Stimulated activated naive CD8-positive, alpha-beta T cell treated with anti-CD3 and anti-CD28 coated beads, Interleukin-15, amount 100 ng/mL, for 72 hours (primary cell): ENCODE measurements at regions not wholly inside any gene's neighbourhood (a gene's known extent, or its start where the extent isn't known, plus 50 kb on each side); places are given as distances from the start of the nearest gene placed in this dataset.

Experiments used
- ATAC-seq: fragments of 150-1000 bp; cut with Tn5 transposase; 2 replicates; pipeline ENCODE4 v1.10.0; 2021; ENCODE audit warnings: mild to moderate bottlenecking, moderate library complexity
- DNase-seq, 2 donors: peaks; one replicate each; pipeline ENCODE4 v3.0.0; 2021 to 2022
- H3K27ac Mint-ChIP-seq, 2 donors: one replicate each; pipeline ENCODE4 v1.8.0; 2022; ENCODE audit warnings: mild to moderate bottlenecking in 2 of 2, mixed read lengths in 2 of 2, moderate library complexity in 2 of 2
- H3K27me3 Mint-ChIP-seq: one replicate; pipeline ENCODE4 v1.8.0; 2022; ENCODE audit warnings: mixed read lengths
- H3K4me1 Mint-ChIP-seq: one replicate; pipeline ENCODE4 v1.8.0; 2022; ENCODE audit warnings: mild to moderate bottlenecking, mixed read lengths
- H3K4me3 Mint-ChIP-seq, 2 donors: one replicate each; pipeline ENCODE4 v1.8.0; 2022; ENCODE audit warnings: mild to moderate bottlenecking in 2 of 2, mixed read lengths in 2 of 2, moderate library complexity in 1 of 2
- H3K9me3 Mint-ChIP-seq, 2 donors: one replicate each; pipeline ENCODE4 v1.8.0; 2022; ENCODE audit warnings: mixed read lengths in 2 of 2

DNA sequence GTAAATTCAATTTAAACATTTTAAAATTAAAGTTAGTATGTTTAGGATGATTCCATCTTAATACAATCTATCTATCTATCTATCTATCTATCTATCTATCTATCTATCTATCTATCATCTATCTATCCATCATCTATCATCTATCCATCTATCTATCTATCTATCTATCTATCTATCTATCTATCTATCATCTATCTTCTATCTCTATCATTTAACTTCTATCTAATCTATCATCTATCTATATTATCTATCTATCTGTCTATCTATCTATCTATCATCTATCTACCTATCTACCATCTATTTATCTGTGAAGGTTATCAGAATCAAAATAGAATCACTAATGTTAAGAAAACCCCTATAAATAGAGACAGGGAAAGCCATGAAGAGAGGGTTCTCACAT is 78.3 kb downstream of the RAMP3 start:
- no peak for ATAC-seq
- Mint-ChIP-seq H3K9me3 (no peaks in the 10 kb centered on the region), H3K27me3 (peaks cover 71% of the 10 kb centered on the region), H3K4me1 (no peaks in the 10 kb centered on the region), H3K27ac (no peak overlapping the region), H3K4me3 (no peak overlapping the region)
- no peak for DNase-seq

DNA sequence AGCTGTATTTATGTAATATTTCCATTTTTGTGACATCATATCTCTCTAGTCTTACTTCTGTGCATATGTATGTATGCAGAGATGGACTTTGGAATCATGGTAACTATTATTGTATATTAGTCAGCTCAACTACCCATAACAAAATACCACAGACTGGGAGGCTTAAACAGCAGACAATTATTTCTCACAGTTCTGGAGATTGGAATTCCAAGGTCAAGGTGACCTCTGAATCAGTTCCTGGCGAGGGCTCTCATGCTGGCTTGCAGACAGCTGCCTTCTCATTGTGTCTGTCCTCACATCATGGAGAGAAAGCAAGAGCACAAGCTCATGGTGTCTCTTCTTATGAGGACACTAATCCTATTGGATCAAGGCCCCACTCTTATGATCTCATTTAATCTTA is 79.1 kb downstream of the RAMP3 start:
- no peak for ATAC-seq
- Mint-ChIP-seq H3K4me3 (no peak overlapping the region), H3K27me3 (peaks cover 71% of the 10 kb centered on the region), H3K4me1 (no peaks in the 10 kb centered on the region), H3K9me3 (no peaks in the 10 kb centered on the region), H3K27ac (no peak overlapping the region)
- no peak for DNase-seq

DNA sequence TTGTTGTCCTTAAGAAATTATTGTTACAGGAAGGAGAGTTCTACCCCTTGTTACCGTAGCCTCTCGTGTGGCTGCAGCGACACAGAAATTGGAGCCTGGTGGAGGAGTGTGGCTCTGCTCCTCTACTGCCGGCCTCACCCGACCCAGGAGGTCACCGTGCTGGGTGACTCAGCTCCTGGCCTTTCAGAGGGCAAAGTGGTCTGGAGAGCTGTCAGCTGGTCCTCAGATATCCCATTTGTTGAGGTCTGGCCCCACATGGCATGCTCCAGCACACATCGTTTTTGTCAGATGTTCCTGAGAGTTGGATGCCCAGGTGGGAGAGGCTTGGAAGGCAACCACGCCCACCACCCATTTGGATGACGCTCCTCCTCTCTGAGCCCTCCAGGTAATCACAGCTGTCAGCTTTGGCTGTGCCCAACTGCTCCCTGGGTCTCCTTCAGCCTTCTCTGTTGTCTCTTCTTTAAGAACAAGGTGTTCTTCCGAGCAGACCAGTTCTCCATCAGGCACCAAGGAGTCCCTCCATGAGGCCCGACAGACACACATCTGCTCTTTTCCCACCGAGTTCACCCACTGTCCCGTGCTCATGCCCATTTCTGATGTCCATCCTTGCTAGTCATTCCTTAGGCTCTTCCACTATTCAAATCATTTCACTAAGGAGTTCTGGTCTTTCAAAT is 80.3 kb downstream of the RAMP3 start:
- Mint-ChIP-seq H3K27me3 (peaks cover 64% of the 10 kb centered on the region), H3K9me3 (no peaks in the 10 kb centered on the region), H3K4me3 (no peak overlapping the region), H3K27ac (no peak overlapping the region), H3K4me1 (no peaks in the 10 kb centered on the region)
- DNase-seq (no peak), ATAC-seq (no peak)

DNA sequence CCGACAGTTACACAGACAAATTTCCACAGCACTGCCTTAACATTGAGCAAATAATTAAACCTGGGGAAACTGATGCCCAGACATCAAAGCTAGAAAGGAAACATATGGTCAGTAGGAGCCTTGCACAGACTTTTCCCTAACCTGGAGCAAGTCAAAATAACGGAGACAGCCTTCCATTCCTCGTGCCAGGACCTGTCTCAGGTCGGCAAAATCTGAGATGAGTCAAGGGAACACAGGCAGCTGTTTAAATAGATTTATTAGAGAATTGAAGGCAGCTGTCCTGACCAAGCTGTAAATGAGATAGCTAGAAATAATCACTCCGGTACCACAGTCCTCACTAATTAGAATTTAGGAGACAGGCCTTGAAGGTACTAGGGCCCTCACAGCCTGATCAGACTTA is 81.2 kb downstream of the RAMP3 start:
- DNase-seq, result no peak
- Mint-ChIP-seq H3K9me3 (no peaks in the 10 kb centered on the region), H3K4me3 (no peak overlapping the region), H3K27me3 (peaks cover 64% of the 10 kb centered on the region), H3K27ac (no peak overlapping the region), H3K4me1 (no peaks in the 10 kb centered on the region)
- no peak for ATAC-seq

DNA sequence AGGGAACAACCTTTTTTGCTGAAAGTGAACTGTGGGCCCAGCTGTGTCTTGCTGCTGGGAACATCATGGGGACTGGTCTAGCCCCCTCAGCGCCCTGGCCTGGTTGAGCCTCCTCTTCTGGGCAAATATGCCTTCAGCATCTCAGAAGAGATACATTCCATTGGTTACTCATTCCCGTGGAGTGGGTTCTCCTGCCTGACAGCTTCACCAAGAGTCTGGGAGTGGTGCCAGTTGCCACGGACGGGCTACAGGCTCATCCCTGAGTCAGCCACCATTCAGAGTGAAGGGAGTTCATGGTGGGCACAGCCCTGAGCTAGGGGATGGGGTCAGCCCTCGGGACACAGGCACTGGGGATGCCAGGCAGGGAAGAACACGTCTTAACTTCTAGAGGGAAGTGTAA is 81.9 kb downstream of the RAMP3 start:
- H3K4me3 Mint-ChIP-seq, result no peak overlapping the region
- H3K9me3 Mint-ChIP-seq, result no peaks in the 10 kb centered on the region
- H3K4me1 Mint-ChIP-seq, result no peaks in the 10 kb centered on the region
- peaks cover 60% of the 10 kb centered on the region for H3K27me3 Mint-ChIP-seq
- no peak overlapping the region for H3K27ac Mint-ChIP-seq
- ATAC-seq, result no peak
- no peak for DNase-seq

DNA sequence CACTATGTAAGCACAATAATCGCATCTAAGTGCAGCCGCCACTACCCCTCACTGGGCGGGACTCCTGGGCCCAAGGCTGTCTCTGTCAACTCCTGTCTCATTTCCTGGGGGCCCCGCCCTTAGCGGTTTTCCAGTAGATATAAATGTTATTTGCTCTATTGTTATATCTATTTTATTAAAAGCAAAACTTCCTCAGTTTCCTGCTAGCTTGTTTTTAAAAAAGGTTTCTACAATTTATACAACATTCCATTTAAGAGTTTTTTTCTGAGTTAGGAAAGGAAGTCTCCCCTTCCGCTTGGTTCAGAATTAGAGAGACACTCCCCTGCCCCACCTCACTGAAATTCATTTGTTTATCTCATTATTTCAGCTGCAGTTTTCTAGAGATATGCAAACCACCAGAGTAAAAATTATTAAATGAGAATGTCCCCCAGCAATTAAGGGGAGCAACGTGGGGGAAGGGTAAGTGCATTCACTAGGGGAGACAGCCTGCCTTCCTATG is 82.7 kb downstream of the RAMP3 start:
- ATAC-seq (no peak), DNase-seq (no peak)
- Mint-ChIP-seq H3K9me3 (no peaks in the 10 kb centered on the region), H3K4me3 (no peak overlapping the region), H3K27ac (no peak overlapping the region), H3K27me3 (peaks cover 65% of the 10 kb centered on the region), H3K4me1 (no peaks in the 10 kb centered on the region)

DNA sequence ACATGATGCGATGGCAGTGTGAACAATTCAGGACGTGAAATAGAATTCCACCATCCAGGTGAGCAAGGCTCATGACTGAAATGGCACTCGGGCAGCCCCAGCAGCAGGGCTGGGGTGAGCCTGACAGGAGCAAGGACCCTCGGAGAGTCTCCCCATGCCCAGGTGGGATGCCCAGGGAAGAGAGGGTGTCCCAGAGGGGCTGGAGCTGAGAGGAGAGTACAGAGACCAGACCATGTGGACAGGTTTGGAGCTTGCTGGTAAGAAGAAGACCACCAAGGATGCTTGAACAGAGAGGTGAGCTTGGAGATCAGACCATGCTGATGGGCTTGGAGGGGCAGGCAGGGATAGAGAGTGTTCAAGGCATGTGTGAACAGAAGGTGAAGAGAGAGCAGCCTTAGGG is 83.3 kb downstream of the RAMP3 start:
- DNase-seq (no peak), ATAC-seq (no peak)
- H3K4me3 Mint-ChIP-seq, result no peak overlapping the region
- H3K27ac Mint-ChIP-seq, result peak overlapping the region in 1 of 2 donors; percentile 4
- H3K9me3 Mint-ChIP-seq, result no peaks in the 10 kb centered on the region
- no peaks in the 10 kb centered on the region for H3K4me1 Mint-ChIP-seq
- peaks cover 71% of the 10 kb centered on the region for H3K27me3 Mint-ChIP-seq

DNA sequence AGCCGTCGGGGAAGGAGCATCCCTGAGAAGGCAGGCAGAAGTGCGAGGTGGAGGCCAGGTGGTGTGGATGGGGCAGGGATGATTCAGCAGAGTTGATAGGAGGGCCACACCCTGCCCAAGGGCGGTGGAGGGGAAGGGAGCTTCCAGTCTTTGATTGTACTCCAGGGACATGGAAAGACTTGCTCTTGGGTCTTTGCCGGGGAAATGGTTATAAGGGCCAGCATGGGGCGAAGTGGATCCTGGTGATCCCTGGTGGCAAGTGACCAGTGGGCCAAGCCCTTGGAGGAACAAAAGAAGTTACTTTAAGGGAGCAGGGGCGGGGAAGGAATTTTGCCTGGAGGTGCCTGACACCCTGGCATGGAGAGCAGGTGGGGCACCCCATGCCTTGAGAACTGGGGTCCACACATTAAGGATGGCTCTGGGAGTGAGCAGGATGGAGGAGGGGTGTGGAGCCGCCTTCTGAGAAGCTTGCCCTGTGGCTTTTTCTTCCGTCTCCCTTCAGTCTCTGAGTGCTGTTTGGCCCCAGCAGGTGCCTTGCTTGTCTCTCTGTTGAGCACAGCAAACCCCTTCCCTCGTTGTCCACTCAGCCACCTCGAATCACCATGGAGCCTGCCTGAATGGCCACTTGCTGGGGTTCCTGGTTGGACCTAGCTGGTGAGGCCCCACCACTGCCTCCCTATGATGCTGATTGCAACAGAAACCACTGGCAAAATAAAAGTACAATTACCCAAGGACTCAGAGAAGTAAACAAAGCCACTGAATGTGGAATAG is 83.9 kb downstream of the RAMP3 start:
- ATAC-seq, result no peak
- Mint-ChIP-seq H3K27me3 (peaks cover 71% of the 10 kb centered on the region), H3K27ac (peak overlapping the region in 1 of 2 donors; percentile 34), H3K4me1 (no peaks in the 10 kb centered on the region), H3K4me3 (no peak overlapping the region), H3K9me3 (no peaks in the 10 kb centered on the region)
- DNase-seq, result no peak

DNA sequence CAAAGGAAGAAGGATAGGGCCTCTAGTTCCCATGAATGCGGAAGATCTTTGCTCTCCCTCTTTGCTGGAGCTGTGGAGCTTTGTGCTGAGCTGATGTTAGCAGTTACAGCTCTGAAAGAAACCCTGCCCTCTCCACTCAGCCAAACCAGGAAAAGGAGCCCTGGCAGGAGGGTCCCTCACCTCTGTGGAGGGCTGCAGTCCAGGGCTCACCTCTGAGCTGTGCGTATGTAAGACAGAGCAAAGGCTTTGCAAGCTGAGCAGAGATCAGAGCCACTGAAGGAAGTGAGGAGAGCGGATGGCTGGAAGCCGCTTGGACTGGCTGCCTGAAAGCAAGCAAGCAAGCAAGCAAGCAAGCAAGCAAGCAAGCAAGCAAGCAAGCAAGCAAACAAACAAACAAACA is 84.7 kb downstream of the RAMP3 start:
- no peak for ATAC-seq
- no peaks in the 10 kb centered on the region for H3K4me1 Mint-ChIP-seq
- H3K9me3 Mint-ChIP-seq, result peaks cover 2 to 3% of the 10 kb centered on the region in 2 donors
- H3K27me3 Mint-ChIP-seq, result peaks cover 74% of the 10 kb centered on the region
- peak overlapping the region in 1 of 2 donors; percentile 34 for H3K27ac Mint-ChIP-seq
- no peak for DNase-seq
- no peak overlapping the region for H3K4me3 Mint-ChIP-seq

DNA sequence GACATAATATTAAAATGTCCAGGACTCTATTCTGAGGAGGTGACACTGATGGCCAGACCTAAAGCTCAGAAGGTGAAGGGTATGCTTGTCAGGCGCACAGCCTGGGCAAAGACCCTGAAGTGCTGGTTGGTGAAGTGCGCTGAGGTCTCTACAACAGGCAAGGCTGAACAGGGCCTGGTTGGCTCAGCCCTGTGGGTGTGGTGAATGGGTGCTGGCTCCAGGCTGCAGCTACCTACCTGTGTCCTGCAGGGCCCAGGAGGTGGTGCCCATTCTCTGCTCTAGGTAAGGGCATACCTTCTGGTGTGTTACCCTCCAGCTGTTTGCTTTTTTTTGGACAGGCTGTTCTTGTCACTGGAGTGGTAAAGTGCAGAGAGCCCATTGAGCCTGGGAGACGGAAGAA is 85.1 kb downstream of the RAMP3 start:
- no peaks in the 10 kb centered on the region for H3K4me1 Mint-ChIP-seq
- H3K27ac Mint-ChIP-seq, result no peak overlapping the region
- no peak overlapping the region for H3K4me3 Mint-ChIP-seq
- peaks cover 78% of the 10 kb centered on the region for H3K27me3 Mint-ChIP-seq
- DNase-seq, result no peak
- peaks cover 5 to 7% of the 10 kb centered on the region in 2 donors for H3K9me3 Mint-ChIP-seq
- no peak for ATAC-seq

DNA sequence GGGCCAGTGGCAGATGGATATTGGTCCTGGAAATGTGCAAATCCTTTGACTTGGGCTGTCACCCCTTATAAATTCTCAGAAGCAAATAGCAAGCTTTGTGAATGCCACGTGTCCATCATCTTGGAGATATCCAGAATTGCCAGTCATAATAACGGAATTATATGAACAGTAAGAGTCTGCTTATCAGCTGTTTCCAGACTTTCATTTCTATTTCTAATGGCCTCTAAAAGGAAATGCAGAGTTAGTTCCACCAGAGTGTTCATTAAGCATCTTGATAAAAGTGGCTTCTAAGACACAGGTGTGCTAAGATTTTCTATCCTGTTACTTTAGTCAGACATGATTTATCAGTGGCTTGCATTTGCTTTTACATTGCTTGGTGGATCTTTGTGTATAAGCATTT is 87.4 kb downstream of the RAMP3 start:
- no peak overlapping the region for H3K4me3 Mint-ChIP-seq
- no peaks in the 10 kb centered on the region for H3K4me1 Mint-ChIP-seq
- H3K9me3 Mint-ChIP-seq, result peaks cover 5 to 7% of the 10 kb centered on the region in 2 donors
- ATAC-seq, result no peak
- H3K27ac Mint-ChIP-seq, result no peak overlapping the region
- peaks cover 73% of the 10 kb centered on the region for H3K27me3 Mint-ChIP-seq
- no peak for DNase-seq

DNA sequence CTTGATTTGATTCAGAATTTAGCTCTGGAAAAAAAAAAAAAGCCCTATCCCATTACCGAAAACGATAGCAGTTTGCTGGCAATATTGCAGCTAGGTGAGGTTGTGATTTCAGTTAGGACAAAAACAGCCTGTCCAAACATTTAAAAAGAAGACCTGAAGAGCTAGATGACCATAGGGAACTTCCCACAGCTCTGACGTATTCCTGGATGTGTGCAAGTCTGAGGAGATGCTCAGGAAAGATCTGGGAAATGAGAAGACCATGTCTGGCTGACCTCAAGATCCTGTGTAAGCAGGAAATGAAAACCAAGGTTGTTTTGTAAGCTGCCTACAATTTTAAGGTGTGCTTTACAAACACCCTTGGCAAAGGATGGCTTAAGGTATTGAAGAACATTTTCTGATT is 88.7 kb downstream of the RAMP3 start:
- DNase-seq (no peak), ATAC-seq (no peak)
- peaks cover 71% of the 10 kb centered on the region for H3K27me3 Mint-ChIP-seq
- H3K4me1 Mint-ChIP-seq, result no peaks in the 10 kb centered on the region
- H3K9me3 Mint-ChIP-seq, result peaks cover 5 to 7% of the 10 kb centered on the region in 2 donors
- H3K4me3 Mint-ChIP-seq, result no peak overlapping the region
- H3K27ac Mint-ChIP-seq, result no peak overlapping the region

DNA sequence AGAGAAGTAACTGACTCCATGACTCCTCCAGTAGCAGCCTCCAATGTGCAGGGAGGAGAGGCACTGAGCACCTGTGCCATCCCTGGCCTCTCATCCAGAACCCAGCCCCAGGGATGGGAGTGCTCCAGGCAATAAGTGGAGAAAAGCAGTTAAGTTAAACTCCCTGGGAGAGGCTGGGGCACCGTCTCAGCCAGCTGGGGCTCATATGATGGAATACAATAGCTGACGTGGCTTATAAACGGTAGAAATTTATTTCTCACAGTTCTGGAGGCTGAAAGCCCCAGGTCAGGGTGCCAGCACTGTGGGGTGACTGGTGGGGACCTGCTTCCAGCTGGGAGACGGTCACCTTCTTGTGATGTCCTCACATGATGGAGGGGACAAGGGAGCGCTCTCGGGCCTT is 94.7 kb downstream of the RAMP3 start:
- no peak for ATAC-seq
- peaks cover 44% of the 10 kb centered on the region for H3K27me3 Mint-ChIP-seq
- H3K4me1 Mint-ChIP-seq, result no peaks in the 10 kb centered on the region

DNA sequence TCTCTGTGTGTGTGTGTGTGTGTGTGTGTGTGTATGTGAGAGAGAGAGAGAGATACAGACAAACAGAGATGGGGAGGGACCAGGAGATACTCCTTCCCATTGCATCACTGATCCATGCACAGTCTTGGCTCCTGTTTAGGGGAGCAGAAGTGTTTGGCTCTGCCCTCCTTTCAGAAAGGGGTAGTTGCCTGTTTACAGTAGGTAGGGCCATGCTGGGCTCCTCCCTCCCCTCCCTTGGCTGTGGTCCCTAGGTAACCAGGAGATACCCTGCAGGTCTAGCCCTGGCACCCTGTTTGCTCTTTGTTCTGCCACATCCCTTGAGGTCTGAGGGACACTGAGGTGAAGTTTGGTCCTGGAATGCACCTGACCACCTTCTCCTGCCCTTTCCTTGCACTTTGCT is 95.3 kb downstream of the RAMP3 start:
- H3K27ac Mint-ChIP-seq, result no peak overlapping the region
- DNase-seq (no peak), ATAC-seq (peak; percentile 28)
- no peak overlapping the region for H3K4me3 Mint-ChIP-seq
- no peaks in the 10 kb centered on the region for H3K9me3 Mint-ChIP-seq
- peaks cover 39% of the 10 kb centered on the region for H3K27me3 Mint-ChIP-seq
- no peaks in the 10 kb centered on the region for H3K4me1 Mint-ChIP-seq

More for the DNA sequence above, 94.7 kb downstream of the RAMP3 start:
- Mint-ChIP-seq H3K27ac (no peak overlapping the region), H3K9me3 (peaks cover 3 to 4% of the 10 kb centered on the region in 2 donors), H3K4me3 (no peak overlapping the region)
- no peak for DNase-seq

DNA sequence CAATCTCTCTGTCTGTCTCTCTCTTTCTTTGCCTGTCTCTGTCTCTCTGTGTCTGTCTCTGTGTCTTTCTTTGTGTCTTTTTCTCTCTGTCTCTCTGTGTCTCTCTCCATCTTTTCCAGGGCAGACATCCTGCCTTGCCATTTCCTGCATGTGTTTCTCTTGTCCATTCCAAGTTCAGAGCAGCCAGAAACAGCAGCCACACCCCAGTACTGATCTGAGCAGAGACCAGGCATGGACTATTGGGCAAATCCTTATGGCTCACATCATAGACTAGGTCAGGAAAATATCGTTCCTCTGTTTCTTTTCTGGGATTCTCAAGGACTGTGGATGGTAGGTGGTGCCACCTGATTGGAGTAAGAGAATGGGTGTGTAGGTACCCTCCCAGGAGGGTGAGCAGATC is 95.8 kb downstream of the RAMP3 start:
- Mint-ChIP-seq H3K27me3 (peaks cover 41% of the 10 kb centered on the region), H3K27ac (peak overlapping the region in 1 of 2 donors; percentile 19), H3K4me3 (no peak overlapping the region), H3K9me3 (no peaks in the 10 kb centered on the region), H3K4me1 (no peaks in the 10 kb centered on the region)
- ATAC-seq, result no peak
- DNase-seq, result no peak

DNA sequence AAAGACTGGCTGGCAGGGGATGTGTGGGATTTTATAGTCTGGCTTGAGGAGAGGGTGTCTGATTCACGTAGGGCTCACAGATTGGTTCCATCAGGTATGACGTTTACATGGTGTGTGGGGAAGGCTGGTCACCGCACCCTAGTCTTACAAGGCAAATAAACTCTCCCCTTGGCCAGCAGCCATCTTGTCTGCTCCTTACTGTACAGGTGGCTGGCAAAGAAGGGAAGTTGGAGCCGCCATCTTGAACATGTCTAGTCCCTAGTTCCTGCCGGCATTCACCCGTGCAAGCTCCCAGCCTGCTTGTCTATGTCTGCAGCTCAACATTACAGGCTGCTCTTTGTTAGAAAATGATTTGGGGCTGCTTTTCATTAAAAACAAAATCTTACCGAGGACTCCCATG is 97.6 kb downstream of the RAMP3 start:
- peaks cover 6% of the 10 kb centered on the region for H3K4me1 Mint-ChIP-seq
- H3K27me3 Mint-ChIP-seq, result peaks cover 50% of the 10 kb centered on the region
- no peak overlapping the region for H3K27ac Mint-ChIP-seq
- no peaks in the 10 kb centered on the region for H3K9me3 Mint-ChIP-seq
- ATAC-seq (no peak), DNase-seq (no peak)
- H3K4me3 Mint-ChIP-seq, result no peak overlapping the region
